ENCODE measurements at regions not wholly inside any gene's neighbourhood (a gene's known extent, or its start where the extent isn't known, plus 50 kb on each side); places are given as distances from the start of the nearest gene placed in this dataset.

GRCh38 chr13:106797081-106797640 lies 229.2 kb upstream of the ARGLU1 start:
- TF ChIP-seq ZFX (IDR thresholded peaks at IDR 0.05): no peak
- TF ChIP-seq CTCF (conservative IDR thresholded peaks at IDR 0.05): no peak
- no peak overlapping the region for H3K27ac ChIP-seq

GRCh38 chr13:106796280-106797047 lies 228.5 kb upstream of the ARGLU1 start:
- H3K27ac ChIP-seq: no peak overlapping the region
- TF ChIP-seq CTCF (conservative IDR thresholded peaks at IDR 0.05) (no peak), ZFX (IDR thresholded peaks at IDR 0.05) (no peak)

- TF ChIP-seq CTCF (conservative IDR thresholded peaks at IDR 0.05): no peak
- no peak for TF ChIP-seq ZFX (IDR thresholded peaks at IDR 0.05)
- no peak overlapping the region for H3K27ac ChIP-seq
These were observed 227.9 kb upstream of the ARGLU1 start for GRCh38 chr13:106795847-106796246.

GRCh38 chr13:106794117-106794516 lies 226.2 kb upstream of the ARGLU1 start:
- no peak overlapping the region for H3K27ac ChIP-seq
- TF ChIP-seq ZFX (IDR thresholded peaks at IDR 0.05): no peak
- TF ChIP-seq CTCF (conservative IDR thresholded peaks at IDR 0.05): no peak

- TF ChIP-seq ZFX (IDR thresholded peaks at IDR 0.05) (no peak), CTCF (conservative IDR thresholded peaks at IDR 0.05) (no peak)
These were observed 222.0 kb upstream of the ARGLU1 start for GRCh38 chr13:106789911-106790310.

GRCh38 chr13:106786006-106786563 lies 218.1 kb upstream of the ARGLU1 start:
- H3K27ac ChIP-seq: no peak overlapping the region
- TF ChIP-seq ZFX (IDR thresholded peaks at IDR 0.05) (no peak), CTCF (conservative IDR thresholded peaks at IDR 0.05) (no peak)

More at GRCh38 chr13:106789911-106790310, 222.0 kb upstream of the ARGLU1 start:
- H3K27ac ChIP-seq: no peak overlapping the region

GRCh38 chr13:106774621-106775020 lies 206.7 kb upstream of the ARGLU1 start:
- TF ChIP-seq ZFX (IDR thresholded peaks at IDR 0.05): no peak
- no peak for TF ChIP-seq CTCF (conservative IDR thresholded peaks at IDR 0.05)
- H3K27ac ChIP-seq: no peak overlapping the region

Data from C4-2B (cell line).